ENCODE measurements at regions not wholly inside any gene's neighbourhood (a gene's known extent, or its start where the extent isn't known, plus 50 kb on each side); places are given as distances from the start of the nearest gene placed in this dataset.

DNA sequence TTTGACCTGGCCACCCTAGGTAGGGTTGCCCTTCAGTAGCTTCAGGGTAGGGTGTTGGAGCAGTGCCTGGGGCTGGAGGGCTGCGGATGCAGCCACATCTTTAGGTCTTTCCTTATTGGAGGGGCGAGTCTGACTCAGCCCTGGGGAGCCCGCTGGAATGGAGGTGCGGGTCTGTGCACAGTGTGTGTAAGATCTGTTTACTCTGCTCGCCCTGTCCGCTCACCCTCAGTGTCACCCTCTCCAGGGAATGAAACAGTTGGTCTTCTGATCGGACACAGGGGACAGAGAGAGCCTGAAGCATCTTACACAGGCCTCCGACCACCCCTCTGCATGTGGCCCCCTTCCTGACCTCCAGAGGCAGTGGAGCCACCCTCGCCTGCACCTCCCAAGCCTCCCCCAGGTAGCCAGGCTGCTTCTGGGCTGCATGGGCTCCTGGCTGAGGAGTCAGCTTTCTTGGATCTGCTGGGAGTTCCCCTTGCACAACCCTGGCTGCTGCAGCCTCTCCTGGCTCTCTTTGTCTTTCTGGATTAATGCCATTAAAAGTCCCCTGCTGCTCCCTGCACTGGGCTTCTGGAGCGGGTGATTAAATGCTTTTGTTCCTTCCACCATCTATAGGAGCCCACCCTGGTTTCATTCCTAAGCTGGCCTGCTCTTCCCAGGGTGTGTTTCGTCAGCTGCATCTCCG lies 82.6 kb downstream of the ASB1 start:
- H3K4me1 ChIP-seq, result no peaks in the 10 kb centered on the region
- WGBS, 2 donors (ENCODE audit: low coverage in 1 of 2), result 74% methylated on average over 12 of the region's 12 CpGs; no CpG with 5 or more reads in 1 of the 2 donors
- TF ChIP-seq POLR2A (IDR thresholded peaks at IDR 0.05), result no peak
- TF ChIP-seq EP300 (IDR thresholded peaks at IDR 0.05; ENCODE audit: low read depth), result no peak
- no peak for TF ChIP-seq POLR2AphosphoS5 (IDR thresholded peaks at IDR 0.05)
- TF ChIP-seq, protein P1, sequence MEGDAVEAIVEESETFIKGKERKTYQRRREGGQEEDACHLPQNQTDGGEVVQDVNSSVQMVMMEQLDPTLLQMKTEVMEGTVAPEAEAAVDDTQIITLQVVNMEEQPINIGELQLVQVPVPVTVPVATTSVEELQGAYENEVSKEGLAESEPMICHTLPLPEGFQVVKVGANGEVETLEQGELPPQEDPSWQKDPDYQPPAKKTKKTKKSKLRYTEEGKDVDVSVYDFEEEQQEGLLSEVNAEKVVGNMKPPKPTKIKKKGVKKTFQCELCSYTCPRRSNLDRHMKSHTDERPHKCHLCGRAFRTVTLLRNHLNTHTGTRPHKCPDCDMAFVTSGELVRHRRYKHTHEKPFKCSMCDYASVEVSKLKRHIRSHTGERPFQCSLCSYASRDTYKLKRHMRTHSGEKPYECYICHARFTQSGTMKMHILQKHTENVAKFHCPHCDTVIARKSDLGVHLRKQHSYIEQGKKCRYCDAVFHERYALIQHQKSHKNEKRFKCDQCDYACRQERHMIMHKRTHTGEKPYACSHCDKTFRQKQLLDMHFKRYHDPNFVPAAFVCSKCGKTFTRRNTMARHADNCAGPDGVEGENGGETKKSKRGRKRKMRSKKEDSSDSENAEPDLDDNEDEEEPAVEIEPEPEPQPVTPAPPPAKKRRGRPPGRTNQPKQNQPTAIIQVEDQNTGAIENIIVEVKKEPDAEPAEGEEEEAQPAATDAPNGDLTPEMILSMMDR (IDR thresholded peaks at IDR 0.05), result no peak
- no peaks in the 10 kb centered on the region for H3K36me3 ChIP-seq
- intact Hi-C loops (cut with DNase I; ENCODE audit: low total_unique reads), result no loop called here
- no peaks in the 10 kb centered on the region for H3K9me3 ChIP-seq
- no peak overlapping the region for H3K4me3 ChIP-seq
- DNase-seq, result no peak
- H3K27me3 ChIP-seq, result peaks cover 9% of the 10 kb centered on the region
- in situ Hi-C loops (cut with MboI; ENCODE audit: low pct_ligation_motif_present in 1 of 4, low pct_unique_long_range_greater_than_20kb in 1 of 4, low sequenced_read_pairs in 3 of 4), result no loop called here
- H3K27ac ChIP-seq, result no peak overlapping the region

DNA sequence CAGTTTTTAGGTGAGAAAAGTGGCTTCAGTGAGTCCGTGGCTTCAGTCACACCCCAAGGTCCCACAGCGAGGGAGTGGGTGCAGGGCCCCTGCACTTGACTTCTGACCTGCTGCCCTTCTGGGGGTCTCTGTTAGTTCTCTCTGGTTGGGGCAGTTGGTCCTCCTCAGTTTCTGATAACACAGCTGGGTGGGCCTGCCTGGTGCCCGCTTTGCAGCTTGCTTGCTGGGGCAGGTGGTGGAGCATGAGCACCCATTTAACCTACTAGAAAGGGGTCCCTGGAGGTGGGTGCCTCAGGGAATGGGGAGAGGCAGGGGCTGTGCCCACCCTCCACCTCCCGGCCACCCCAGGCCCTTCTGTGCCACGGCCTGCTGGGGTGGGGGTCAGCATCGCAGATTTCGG lies 83.2 kb downstream of the ASB1 start:
- no peak overlapping the region for H3K27ac ChIP-seq
- no peak overlapping the region for H3K4me3 ChIP-seq
- DNase-seq, result no peak
- H3K27me3 ChIP-seq, result peaks cover 9% of the 10 kb centered on the region
- TF ChIP-seq EP300 (IDR thresholded peaks at IDR 0.05; ENCODE audit: low read depth), result no peak
- intact Hi-C loops (cut with DNase I; ENCODE audit: low total_unique reads), result no loop called here
- no peaks in the 10 kb centered on the region for H3K36me3 ChIP-seq
- in situ Hi-C loops (cut with MboI; ENCODE audit: low pct_ligation_motif_present in 1 of 4, low pct_unique_long_range_greater_than_20kb in 1 of 4, low sequenced_read_pairs in 3 of 4), result no loop called here
- H3K4me1 ChIP-seq, result no peaks in the 10 kb centered on the region
- 92% methylated on average over 7 of the region's 7 CpGs; no CpG with 5 or more reads in 1 of the 2 donors for WGBS, 2 donors (ENCODE audit: low coverage in 1 of 2)
- no peaks in the 10 kb centered on the region for H3K9me3 ChIP-seq

DNA sequence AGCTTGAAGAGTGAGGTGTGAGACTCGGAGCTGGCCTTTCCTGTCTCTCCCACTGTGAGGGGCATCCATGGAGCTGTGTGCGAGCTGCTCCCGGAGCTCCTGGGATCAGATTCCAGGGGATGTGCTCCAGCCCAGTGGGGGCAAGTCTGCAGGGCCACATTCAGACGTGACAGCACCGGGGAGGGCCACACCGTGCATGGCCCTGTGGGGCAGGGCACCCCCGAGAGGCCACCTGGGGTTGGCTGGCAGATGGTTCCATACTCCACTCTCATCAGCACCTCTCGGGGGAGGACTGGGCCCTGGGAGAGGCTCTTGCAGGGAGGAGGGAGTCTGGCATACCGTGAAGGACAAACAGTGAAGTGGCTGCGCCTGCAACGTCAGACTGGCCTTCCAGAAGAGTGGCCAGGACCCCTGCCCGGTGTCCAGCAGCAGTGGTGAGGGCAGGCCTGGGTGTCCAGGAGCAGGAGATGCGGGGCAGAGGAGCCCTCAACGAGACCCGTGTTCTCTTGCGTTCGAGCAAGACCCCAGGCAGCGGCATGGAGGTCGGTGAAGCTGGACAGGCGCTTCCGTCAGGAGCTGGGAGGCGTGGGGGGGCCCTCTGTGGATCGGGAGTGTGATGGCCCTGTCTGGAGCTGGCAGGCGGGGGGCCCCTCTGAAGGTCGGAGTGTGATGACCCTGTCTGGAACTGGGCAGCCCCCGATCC lies 84.3 kb downstream of the ASB1 start:
- 83% methylated on average over 25 of the region's 26 CpGs; no CpG with 5 or more reads in 1 of the 2 donors for WGBS, 2 donors (ENCODE audit: low coverage in 1 of 2)
- H3K4me3 ChIP-seq, result no peak overlapping the region
- peaks cover 9% of the 10 kb centered on the region for H3K27me3 ChIP-seq
- in situ Hi-C loops (cut with MboI; ENCODE audit: low pct_ligation_motif_present in 1 of 4, low pct_unique_long_range_greater_than_20kb in 1 of 4, low sequenced_read_pairs in 3 of 4), result no loop called here
- H3K27ac ChIP-seq, result no peak overlapping the region
- intact Hi-C loops (cut with DNase I; ENCODE audit: low total_unique reads), result no loop called here
- H3K4me1 ChIP-seq, result no peaks in the 10 kb centered on the region
- no peak for DNase-seq
- H3K9me3 ChIP-seq, result no peaks in the 10 kb centered on the region
- no peaks in the 10 kb centered on the region for H3K36me3 ChIP-seq
- no peak for TF ChIP-seq POLR2A (IDR thresholded peaks at IDR 0.05)
- TF ChIP-seq POLR2AphosphoS5 (IDR thresholded peaks at IDR 0.05), result no peak
- TF ChIP-seq, protein P1 (IDR thresholded peaks at IDR 0.05), result no peak
- TF ChIP-seq EP300 (IDR thresholded peaks at IDR 0.05; ENCODE audit: low read depth), result no peak

DNA sequence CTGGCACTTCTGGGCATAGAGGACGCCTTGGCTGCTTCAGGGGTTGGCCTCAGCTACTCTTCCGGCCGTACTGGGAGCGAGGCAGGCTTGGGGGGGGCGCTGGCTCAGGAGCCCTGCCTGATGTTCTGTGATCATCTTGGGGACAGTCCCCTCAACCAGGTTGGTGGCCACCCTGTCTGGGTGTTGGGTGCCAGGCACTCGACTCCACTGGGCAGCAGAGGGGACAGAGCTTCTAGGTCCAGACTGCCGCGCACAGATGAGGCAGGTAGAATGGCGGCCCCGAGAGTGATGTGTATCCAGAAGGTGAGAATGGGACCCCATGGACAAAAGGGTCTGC lies 84.9 kb downstream of the ASB1 start:
- H3K4me3 ChIP-seq, result no peak overlapping the region
- H3K36me3 ChIP-seq, result no peaks in the 10 kb centered on the region
- WGBS, 2 donors (ENCODE audit: low coverage in 1 of 2), result 98% methylated on average over 9 of the region's 10 CpGs; no CpG with 5 or more reads in 1 of the 2 donors
- no peak for DNase-seq
- in situ Hi-C loops (cut with MboI; ENCODE audit: low pct_ligation_motif_present in 1 of 4, low pct_unique_long_range_greater_than_20kb in 1 of 4, low sequenced_read_pairs in 3 of 4) (no loop called here), intact Hi-C loops (cut with DNase I; ENCODE audit: low total_unique reads) (no loop called here)
- TF ChIP-seq EP300 (IDR thresholded peaks at IDR 0.05; ENCODE audit: low read depth) (no peak), POLR2AphosphoS5 (IDR thresholded peaks at IDR 0.05) (no peak), POLR2A (IDR thresholded peaks at IDR 0.05) (no peak)
- TF ChIP-seq, protein P1 (IDR thresholded peaks at IDR 0.05), result no peak
- peaks cover 0 to 3% of the 10 kb centered on the region in 2 donors for H3K9me3 ChIP-seq
- H3K4me1 ChIP-seq, result no peaks in the 10 kb centered on the region
- H3K27ac ChIP-seq, result no peak overlapping the region
- peaks cover 9% of the 10 kb centered on the region for H3K27me3 ChIP-seq

Measured in transverse colon (tissue), 4 donors.